ENCODE measurements at regions not wholly inside any gene's neighbourhood (a gene's known extent, or its start where the extent isn't known, plus 50 kb on each side); places are given as distances from the start of the nearest gene placed in this dataset.

DNA sequence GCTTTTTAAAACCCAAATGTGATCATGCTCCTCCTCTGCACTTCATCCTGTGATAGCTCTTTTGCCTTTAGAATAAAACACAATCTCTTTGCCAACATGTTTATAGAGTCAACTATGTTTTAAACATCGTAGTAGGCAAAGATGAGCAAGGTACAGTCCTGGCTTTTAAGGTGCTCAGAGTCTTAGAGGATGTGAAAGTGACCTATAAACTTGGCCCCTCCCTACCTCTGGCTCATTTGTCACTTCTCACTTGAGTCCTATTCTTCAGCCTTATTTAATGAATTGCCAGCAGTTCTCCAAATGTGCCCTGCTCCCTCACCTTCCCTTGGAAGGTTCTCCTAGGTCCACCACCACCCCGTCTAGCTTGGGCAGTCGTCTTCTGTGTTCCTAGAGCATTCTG is 617.0 kb upstream of the NR5A2 start:
- no peak for TF ChIP-seq CTCF (IDR thresholded peaks at IDR 0.05)
- TF ChIP-seq POLR2A (IDR thresholded peaks at IDR 0.05), result no peak

All from thyroid gland (tissue), 4 donors.